PC-9 (cell line): ENCODE measurements at regions not wholly inside any gene's neighbourhood (a gene's known extent, or its start where the extent isn't known, plus 50 kb on each side); places are given as distances from the start of the nearest gene placed in this dataset.

Experiments
- CTCF ChIP-seq: fragments of 200-600 bp; sonication (generic); conservative IDR thresholded peaks from 2 replicates; pipeline ENCODE4 v1.6.1; 2017; ENCODE audit warnings: mixed run types, antibody characterized with exemption, mild to moderate bottlenecking, moderate library complexity
- EZH2 ChIP-seq: fragments of 200-600 bp; sonication (generic); IDR thresholded peaks from 2 replicates; pipeline ENCODE4 v1.8.0; 2017; ENCODE audit warnings: antibody characterized with exemption, low read depth

- no peak for TF ChIP-seq CTCF
- TF ChIP-seq EZH2 = no peak
These were observed 423.9 kb upstream of the RGS18 start for GRCh38 chr1:191734321-191734720.
